SK-N-SH treated with all-trans-retinoic acid at 6 μM for 48 hours (cell line): ENCODE measurements at regions not wholly inside any gene's neighbourhood (a gene's known extent, or its start where the extent isn't known, plus 50 kb on each side); places are given as distances from the start of the nearest gene placed in this dataset.

Experiments used
- BACH2 ChIP-seq: fragments of 250-450 bp; sonication (Bioruptor Pico); IDR thresholded peaks from 2 replicates; pipeline ENCODE4 v1.9.0; 2021; ENCODE audit warnings: mild to moderate bottlenecking, borderline replicate concordance
- CSDC2 ChIP-seq: fragments of 250-450 bp; sonication (Bioruptor Pico); IDR thresholded peaks from 2 replicates; pipeline ENCODE4 v1.5.0; 2020; ENCODE audit warnings: mild to moderate bottlenecking, moderate library complexity
- ISL1 ChIP-seq: fragments of 250-450 bp; sonication (Bioruptor Pico); IDR thresholded peaks from 2 replicates; pipeline ENCODE4 v2.1.2; 2022; ENCODE audit warnings: mild to moderate bottlenecking, moderate library complexity
- PATZ1 ChIP-seq: fragments of 250-450 bp; sonication (Bioruptor Pico); IDR thresholded peaks from 2 replicates; pipeline ENCODE4 v1.8.0; 2020; ENCODE audit warnings: mild to moderate bottlenecking, moderate library complexity, borderline replicate concordance
- TCF4 ChIP-seq: fragments of 250-450 bp; sonication (Bioruptor Pico); IDR thresholded peaks from 2 replicates; pipeline ENCODE4 v1.8.0; 2021; ENCODE audit warnings: mild to moderate bottlenecking, moderate library complexity, borderline replicate concordance
- TSHZ2 ChIP-seq: fragments of 250-450 bp; sonication (Bioruptor Pico); IDR thresholded peaks from 2 replicates; pipeline ENCODE4 v1.5.0; 2020; ENCODE audit warnings: mild to moderate bottlenecking, moderate library complexity
- ZFP3 ChIP-seq: fragments of 250-450 bp; sonication (Bioruptor Pico); IDR thresholded peaks from 2 replicates; pipeline ENCODE4 v1.5.0; 2020; ENCODE audit warnings: mild to moderate bottlenecking, moderate library complexity
- ZNF70 ChIP-seq: fragments of 450-650 bp; formaldehyde crosslinking; IDR thresholded peaks from 2 replicates; pipeline ENCODE4 v1.5.0; 2020; ENCODE audit warnings: mild to moderate bottlenecking, moderate library complexity

- TF ChIP-seq PATZ1 (CRISPR knock-in tag) (no peak), TCF4 (no peak), ZNF70 (CRISPR knock-in tag) (no peak), TSHZ2 (CRISPR knock-in tag) (no peak), CSDC2 (CRISPR knock-in tag) (no peak), BACH2 (CRISPR knock-in tag) (no peak), ISL1 (CRISPR knock-in tag) (no peak), ZFP3 (CRISPR knock-in tag) (no peak)
These were observed 415.6 kb upstream of the TPM1 start for GRCh38 chr15:62626903-62627302.
